IPS DF 6.9 (cell line): ENCODE measurements at regions not wholly inside any gene's neighbourhood (a gene's known extent, or its start where the extent isn't known, plus 50 kb on each side); places are given as distances from the start of the nearest gene placed in this dataset.

Experiments
- DNase-seq: peaks from one replicate; pipeline ENCODE4 v3.0.0-alpha.2; 2013; ENCODE audit warnings: low read depth, low spot score
- H3K27ac ChIP-seq: one replicate; pipeline ENCODE4 v1.5.1; 2013; ENCODE audit warnings: low read length, control low read depth
- H3K27me3 ChIP-seq: 2 replicates; pipeline ENCODE4 v1.6.1; 2013; ENCODE audit warnings: mild to moderate bottlenecking, low read length; ENCODE audit not compliant: control insufficient read depth, insufficient read depth
- H3K36me3 ChIP-seq: 2 replicates; pipeline ENCODE4 v1.6.1; 2013; ENCODE audit warnings: low read length; ENCODE audit not compliant: control insufficient read depth, insufficient read depth
- H3K4me1 ChIP-seq: 2 replicates; pipeline ENCODE4 v1.6.1; 2013; ENCODE audit warnings: low read length; ENCODE audit not compliant: control insufficient read depth, insufficient read depth
- H3K4me3 ChIP-seq: 2 replicates; pipeline ENCODE4 v1.5.1; 2013; ENCODE audit warnings: mild to moderate bottlenecking, low read length
- H3K9me3 ChIP-seq: 2 replicates; pipeline ENCODE4 v1.6.1; 2013; ENCODE audit warnings: low read length, inconsistent platforms; ENCODE audit not compliant: control insufficient read depth, insufficient read depth
- WGBS: extraction: QIAGEN DNeasy Blood & Tissue Kit; methylation state at CpG from one replicate; pipeline ENCODE4 v1.1.7; 2013; ENCODE audit warnings: mixed read lengths, missing lambda C conversion rate; ENCODE audit not compliant: insufficient read length, insufficient coverage; 5-methylcytosine and 5-hydroxymethylcytosine counted together

DNA sequence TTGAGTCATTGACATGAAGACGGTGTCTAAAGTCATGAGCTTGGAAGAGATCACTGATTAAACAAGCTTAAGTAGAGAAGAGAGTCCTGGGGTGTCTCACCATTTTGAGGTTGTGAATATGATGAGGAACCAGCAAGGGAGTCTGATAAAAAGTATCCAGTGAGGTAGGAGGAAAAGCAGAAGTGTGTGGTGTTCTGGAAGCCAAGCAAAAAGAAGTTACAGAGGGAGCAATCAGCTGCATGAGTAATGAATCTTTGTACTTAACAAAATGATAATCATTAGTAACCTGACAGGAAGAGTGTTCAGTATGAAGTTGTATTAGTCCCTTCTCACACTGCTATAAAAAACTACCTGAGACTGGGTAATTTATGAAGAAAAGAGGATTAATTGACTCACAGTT, 131.3 kb downstream of the C11orf87 start:
- WGBS = no CpG with 5 or more reads among the region's 1 CpG
- no peak for DNase-seq

GRCh38 chr11:109554951-109555350, 133.0 kb downstream of the C11orf87 start:
- no peak overlapping the region for H3K27ac ChIP-seq

More for the DNA sequence above, 131.3 kb downstream of the C11orf87 start:
- no peak overlapping the region for H3K27ac ChIP-seq
- no peaks in the 10 kb centered on the region for H3K9me3 ChIP-seq
- H3K4me1 ChIP-seq = no peaks in the 10 kb centered on the region
- H3K27me3 ChIP-seq = no peaks in the 10 kb centered on the region
- H3K4me3 ChIP-seq = no peak overlapping the region
- no peaks in the 10 kb centered on the region for H3K36me3 ChIP-seq

DNA sequence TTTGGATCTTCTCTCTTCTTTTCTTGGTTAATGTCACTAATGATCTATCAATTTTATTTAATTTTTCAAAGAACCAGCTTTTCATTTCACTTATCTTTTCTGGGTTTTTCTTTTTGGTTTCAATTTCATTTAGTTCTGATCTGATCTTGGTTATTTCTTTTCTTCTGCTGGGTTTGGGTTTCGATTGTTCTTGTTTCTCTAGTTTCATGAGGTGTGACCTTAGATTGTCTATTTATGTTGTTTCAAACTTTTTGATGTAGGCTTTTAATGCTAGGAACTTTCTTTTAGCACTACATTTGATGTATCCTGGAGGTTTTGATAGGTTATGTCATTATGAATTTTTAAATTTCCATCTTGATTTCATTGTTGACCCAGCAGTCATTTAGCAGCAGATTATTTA, 142.3 kb downstream of the C11orf87 start:
- Histone ChIP-seq H3K4me1 (no peaks in the 10 kb centered on the region), H3K27me3 (no peaks in the 10 kb centered on the region), H3K9me3 (no peaks in the 10 kb centered on the region), H3K4me3 (no peak overlapping the region), H3K36me3 (no peaks in the 10 kb centered on the region), H3K27ac (no peak overlapping the region)
- WGBS = no CpG with 5 or more reads among the region's 1 CpG
- DNase-seq = no peak

More at GRCh38 chr11:109554951-109555350, 133.0 kb downstream of the C11orf87 start:
- Histone ChIP-seq H3K27me3 (no peaks in the 10 kb centered on the region), H3K9me3 (no peaks in the 10 kb centered on the region), H3K4me3 (no peak overlapping the region), H3K4me1 (no peaks in the 10 kb centered on the region), H3K36me3 (no peaks in the 10 kb centered on the region)
- no peak for DNase-seq

GRCh38 chr11:109582470-109582869, 160.5 kb downstream of the C11orf87 start:
- Histone ChIP-seq H3K9me3 (no peaks in the 10 kb centered on the region), H3K27me3 (no peaks in the 10 kb centered on the region), H3K27ac (no peak overlapping the region), H3K4me1 (no peaks in the 10 kb centered on the region), H3K36me3 (no peaks in the 10 kb centered on the region), H3K4me3 (no peak overlapping the region)
- DNase-seq = no peak
- no CpG with 5 or more reads among the region's 6 CpGs for WGBS

DNA sequence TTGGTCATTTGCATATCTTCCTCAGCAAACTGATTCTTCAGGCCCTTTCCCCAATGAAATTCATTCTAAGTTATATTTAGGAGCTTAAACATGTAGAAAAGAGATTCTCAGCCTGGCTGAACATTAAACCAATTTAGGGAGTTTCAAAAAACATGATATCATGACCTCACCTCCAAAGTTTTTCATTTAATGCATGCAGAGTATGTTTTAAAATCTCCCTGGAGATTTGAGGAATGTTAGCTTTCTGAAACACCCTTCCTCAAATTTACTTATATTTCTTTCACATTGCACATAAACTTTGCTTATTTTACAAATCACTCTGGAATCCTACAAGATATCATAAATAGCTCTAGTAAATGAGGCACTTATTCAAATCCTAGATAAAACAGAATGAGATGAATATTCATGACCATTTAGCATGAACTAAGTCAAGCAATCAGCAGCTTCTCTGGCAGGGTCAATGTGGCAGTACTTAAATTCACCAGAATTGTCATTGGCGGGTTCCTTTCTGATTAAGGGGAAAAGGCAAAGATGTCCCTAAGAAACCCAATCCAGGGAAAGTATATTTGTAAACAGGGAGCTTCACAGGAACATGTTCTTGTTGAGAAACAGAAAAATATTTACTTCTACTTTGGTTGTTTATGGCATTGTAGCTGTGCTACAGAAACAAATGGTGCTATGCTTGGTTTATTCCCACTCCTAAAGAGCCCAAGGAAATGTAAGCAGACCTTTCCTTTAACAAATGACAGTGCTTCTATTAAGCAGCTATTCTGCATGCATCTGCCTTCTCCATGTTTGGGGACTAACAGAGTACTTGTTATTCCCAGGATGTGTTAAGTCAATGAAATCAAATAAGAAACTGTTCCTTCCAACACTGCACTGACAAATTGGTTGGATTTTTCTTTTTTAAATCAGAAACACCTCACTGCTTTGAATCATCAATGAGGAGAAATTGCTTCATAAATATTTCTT, 162.3 kb downstream of the C11orf87 start:
- no peaks in the 10 kb centered on the region for H3K4me1 ChIP-seq
- H3K27me3 ChIP-seq = no peaks in the 10 kb centered on the region
- no peak overlapping the region for H3K27ac ChIP-seq
- no CpG with 5 or more reads among the region's 1 CpG for WGBS
- no peaks in the 10 kb centered on the region for H3K9me3 ChIP-seq
- DNase-seq = no peak
- no peak overlapping the region for H3K4me3 ChIP-seq
- no peaks in the 10 kb centered on the region for H3K36me3 ChIP-seq

GRCh38 chr11:109586789-109587188, 164.8 kb downstream of the C11orf87 start:
- no CpG with 5 or more reads among the region's 2 CpGs for whole genome bisulfite sequencing
- no peak for DNase-seq

DNA sequence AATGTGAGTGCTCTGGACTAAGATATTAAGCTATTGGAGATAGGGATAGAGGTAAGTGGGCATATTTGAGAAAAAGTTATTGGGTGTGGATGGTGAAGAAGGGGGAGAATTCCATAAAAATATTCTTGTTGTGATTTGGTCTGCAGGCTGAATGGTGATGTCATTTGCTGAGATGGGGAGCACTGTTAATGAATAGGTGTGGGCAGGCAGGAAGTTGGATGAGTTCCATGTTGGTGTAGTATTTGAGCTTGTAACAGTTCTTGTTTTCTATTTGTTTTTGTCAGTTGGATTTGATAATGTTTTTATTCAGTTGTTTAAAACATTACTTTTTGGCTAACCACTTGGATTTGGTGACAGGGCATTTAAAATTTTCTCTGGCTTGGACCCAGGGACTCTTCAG, 168.8 kb downstream of the C11orf87 start:
- H3K4me3 ChIP-seq = no peak overlapping the region
- no peaks in the 10 kb centered on the region for H3K36me3 ChIP-seq
- no peaks in the 10 kb centered on the region for H3K4me1 ChIP-seq
- H3K27me3 ChIP-seq = no peaks in the 10 kb centered on the region
- H3K27ac ChIP-seq = no peak overlapping the region
- H3K9me3 ChIP-seq = no peaks in the 10 kb centered on the region
- DNase-seq = no peak

More at GRCh38 chr11:109586789-109587188, 164.8 kb downstream of the C11orf87 start:
- Histone ChIP-seq H3K4me3 (no peak overlapping the region), H3K27ac (no peak overlapping the region), H3K27me3 (no peaks in the 10 kb centered on the region), H3K36me3 (no peaks in the 10 kb centered on the region), H3K9me3 (no peaks in the 10 kb centered on the region), H3K4me1 (no peaks in the 10 kb centered on the region)

DNA sequence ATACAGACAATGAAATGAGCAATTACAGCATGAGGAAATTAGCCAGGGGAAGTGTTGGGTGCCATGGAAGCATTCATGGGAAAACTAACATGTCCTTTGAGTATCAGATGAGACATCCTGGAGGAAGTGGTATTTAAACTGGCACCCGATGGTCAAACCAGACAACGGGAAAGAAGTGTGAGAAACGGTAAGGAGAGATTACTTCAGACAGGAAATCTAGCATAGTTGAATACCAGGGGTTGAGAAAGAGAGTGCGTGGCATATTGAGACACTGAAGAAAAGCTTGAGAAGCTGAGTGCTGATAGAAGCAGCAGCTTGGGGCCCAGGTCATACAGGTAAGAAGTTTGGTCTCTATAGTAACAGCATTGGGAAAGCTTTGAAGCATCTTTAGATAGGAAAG, 175.3 kb downstream of the C11orf87 start:
- H3K9me3 ChIP-seq = no peaks in the 10 kb centered on the region
- no peak overlapping the region for H3K4me3 ChIP-seq
- H3K36me3 ChIP-seq = no peaks in the 10 kb centered on the region
- H3K4me1 ChIP-seq = no peaks in the 10 kb centered on the region
- no peaks in the 10 kb centered on the region for H3K27me3 ChIP-seq
- H3K27ac ChIP-seq = no peak overlapping the region
- WGBS = no CpG with 5 or more reads among the region's 4 CpGs
- DNase-seq = no peak

DNA sequence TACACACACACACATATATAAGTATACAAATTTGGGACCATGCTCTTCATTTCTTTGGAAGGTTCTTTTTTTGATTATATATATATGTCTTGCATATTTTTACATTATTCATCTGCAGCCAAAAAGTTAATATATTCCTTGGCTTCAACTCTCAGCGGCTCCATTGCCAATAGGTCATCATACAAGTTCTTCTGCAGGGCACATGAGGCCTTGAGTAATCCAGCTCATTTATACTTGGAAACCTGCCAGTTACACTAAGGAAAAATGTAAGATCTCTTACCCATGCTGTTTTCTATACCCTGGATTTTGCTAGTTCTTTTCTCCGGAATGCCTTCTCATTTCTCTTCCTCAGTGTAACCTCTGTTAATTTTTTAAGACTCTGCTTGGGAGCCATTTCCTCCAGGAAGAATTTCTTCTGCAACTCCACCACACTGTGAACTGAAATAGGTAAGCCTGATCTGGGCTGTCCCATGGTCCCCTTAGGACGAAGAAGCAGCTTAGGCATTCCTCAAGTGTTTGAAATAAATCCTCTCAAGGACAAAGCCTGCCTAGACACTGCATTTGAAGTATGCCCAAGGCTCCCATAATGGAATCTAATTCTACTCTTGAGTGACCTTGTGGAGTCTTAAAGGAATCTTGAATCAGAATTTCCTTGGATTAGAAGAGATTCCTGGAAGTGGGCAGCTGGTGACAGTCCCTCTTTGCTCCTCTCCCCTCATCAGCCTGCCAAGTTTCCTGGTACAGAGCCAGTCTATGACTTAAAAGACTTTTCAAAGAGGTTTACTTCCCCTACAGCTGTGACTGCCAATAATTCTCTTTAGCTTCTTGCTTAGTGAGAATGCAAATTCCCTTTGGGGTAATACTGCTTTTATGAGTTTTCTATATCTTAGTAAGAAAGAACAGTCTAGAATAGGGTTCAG, 182.8 kb downstream of the C11orf87 start:
- Histone ChIP-seq H3K4me1 (no peaks in the 10 kb centered on the region), H3K27me3 (no peaks in the 10 kb centered on the region), H3K27ac (no peak overlapping the region), H3K9me3 (peaks cover 1% of the 10 kb centered on the region; the same call in 1 of the 2 replicates), H3K36me3 (no peaks in the 10 kb centered on the region), H3K4me3 (no peak overlapping the region)
- no CpG with 5 or more reads among the region's 3 CpGs for WGBS
- DNase-seq = no peak

DNA sequence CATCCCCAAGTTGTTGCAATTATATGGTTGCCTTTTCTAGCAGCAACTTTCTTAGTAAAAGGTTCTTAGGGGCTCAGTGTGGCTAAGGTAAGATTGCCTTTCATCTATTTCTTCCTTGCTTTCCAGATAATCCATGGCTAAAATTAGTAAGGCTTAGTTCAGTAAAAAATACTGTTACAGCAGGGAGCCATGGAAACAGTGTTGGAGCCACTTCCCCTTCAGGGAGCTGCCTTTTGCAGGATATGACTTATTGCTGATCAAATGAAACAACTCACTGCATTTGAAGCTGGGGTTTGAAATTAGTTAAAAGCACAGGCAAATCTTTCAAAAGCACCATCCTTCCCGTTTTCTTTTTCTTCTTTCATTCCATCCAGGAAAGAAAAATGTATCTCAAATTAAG, 184.3 kb downstream of the C11orf87 start:
- H3K27me3 ChIP-seq = no peaks in the 10 kb centered on the region
- H3K4me3 ChIP-seq = no peak overlapping the region
- no CpG with 5 or more reads among the region's 1 CpG for WGBS
- no peaks in the 10 kb centered on the region for H3K4me1 ChIP-seq
- no peak for DNase-seq
- H3K27ac ChIP-seq = no peak overlapping the region
- no peaks in the 10 kb centered on the region for H3K36me3 ChIP-seq
- peaks cover 1% of the 10 kb centered on the region; the same call in 1 of the 2 replicates for H3K9me3 ChIP-seq
